ENCODE measurements at regions not wholly inside any gene's neighbourhood (a gene's known extent, or its start where the extent isn't known, plus 50 kb on each side); places are given as distances from the start of the nearest gene placed in this dataset.

- no peak for DNase-seq (ENCODE audit: low read depth in 2 of 2)
These were observed 2902.5 kb downstream of the PCDH9 start for GRCh38 chr13:64327505-64328194.

GRCh38 chr13:64314331-64314730, 2898.7 kb upstream of the PCDH20 start:
- DNase-seq (ENCODE audit: low read depth in 2 of 2): peak; percentile 76 to 77

- DNase-seq (ENCODE audit: low read depth in 2 of 2): no peak
These were observed 2896.3 kb upstream of the PCDH20 start for GRCh38 chr13:64311948-64312347.

GRCh38 chr13:64311112-64311511, 2895.5 kb upstream of the PCDH20 start:
- DNase-seq (ENCODE audit: low read depth in 2 of 2): no peak

GRCh38 chr13:64305246-64305645, 2889.6 kb upstream of the PCDH20 start:
- peak in 1 of 2 experiments; percentile 20 for DNase-seq (ENCODE audit: low read depth in 2 of 2)

- no peak for DNase-seq (ENCODE audit: low read depth in 2 of 2)
These were observed 2884.6 kb upstream of the PCDH20 start for GRCh38 chr13:64300239-64300638.

GRCh38 chr13:64293923-64294322, 2878.3 kb upstream of the PCDH20 start:
- DNase-seq (ENCODE audit: low read depth in 2 of 2): no peak

- DNase-seq (ENCODE audit: low read depth in 2 of 2): no peak
These were observed 2874.1 kb upstream of the PCDH20 start for GRCh38 chr13:64289702-64290101.

GRCh38 chr13:64283926-64284325, 2868.3 kb upstream of the PCDH20 start:
- DNase-seq (ENCODE audit: low read depth in 2 of 2): no peak

- peak; percentile 35 to 38 for DNase-seq (ENCODE audit: low read depth in 2 of 2)
These were observed 2862.8 kb upstream of the PCDH20 start for GRCh38 chr13:64278493-64278892.

- DNase-seq (ENCODE audit: low read depth in 2 of 2): no peak
These were observed 2861.4 kb upstream of the PCDH20 start for GRCh38 chr13:64277097-64277496.

GRCh38 chr13:64276232-64276631, 2860.6 kb upstream of the PCDH20 start:
- no peak for DNase-seq (ENCODE audit: low read depth in 2 of 2)

- no peak for DNase-seq (ENCODE audit: low read depth in 2 of 2)
These were observed 2859.0 kb upstream of the PCDH20 start for GRCh38 chr13:64274481-64275217.

GRCh38 chr13:64273780-64274179, 2858.1 kb upstream of the PCDH20 start:
- no peak for DNase-seq (ENCODE audit: low read depth in 2 of 2)

GRCh38 chr13:64272681-64273080, 2857.0 kb upstream of the PCDH20 start:
- no peak for DNase-seq (ENCODE audit: low read depth in 2 of 2)

GRCh38 chr13:64266024-64266423, 2850.4 kb upstream of the PCDH20 start:
- DNase-seq (ENCODE audit: low read depth in 2 of 2): no peak

GRCh38 chr13:64263285-64263684, 2847.6 kb upstream of the PCDH20 start:
- DNase-seq (ENCODE audit: low read depth in 2 of 2): no peak

- DNase-seq (ENCODE audit: low read depth in 2 of 2): no peak
These were observed 2841.1 kb upstream of the PCDH20 start for GRCh38 chr13:64256751-64257150.

- DNase-seq (ENCODE audit: low read depth in 2 of 2): no peak
These were observed 2840.3 kb upstream of the PCDH20 start for GRCh38 chr13:64255988-64256387.

- DNase-seq (ENCODE audit: low read depth in 2 of 2): peak; percentile 39 to 53
These were observed 2832.9 kb upstream of the PCDH20 start for GRCh38 chr13:64248371-64249065.

- peak; percentile 59 to 73 for DNase-seq (ENCODE audit: low read depth in 2 of 2)
These were observed 2823.7 kb upstream of the PCDH20 start for GRCh38 chr13:64239372-64239771.

GRCh38 chr13:64234255-64234654, 2818.6 kb upstream of the PCDH20 start:
- peak; percentile 66 to 75 for DNase-seq (ENCODE audit: low read depth in 2 of 2)

GRCh38 chr13:64223016-64223415, 2807.4 kb upstream of the PCDH20 start:
- DNase-seq (ENCODE audit: low read depth in 2 of 2): no peak
